ENCODE measurements at regions not wholly inside any gene's neighbourhood (a gene's known extent, or its start where the extent isn't known, plus 50 kb on each side); places are given as distances from the start of the nearest gene placed in this dataset.

GRCh38 chr7:82521906-82522445 is 78.4 kb upstream of the CACNA2D1 start:
- TF ChIP-seq POLR2A (IDR thresholded peaks at IDR 0.05) (no peak), POLR2AphosphoS5 (IDR thresholded peaks at IDR 0.05) (no peak), EP300 (IDR thresholded peaks at IDR 0.05) (no peak)
- TF ChIP-seq, protein P1, sequence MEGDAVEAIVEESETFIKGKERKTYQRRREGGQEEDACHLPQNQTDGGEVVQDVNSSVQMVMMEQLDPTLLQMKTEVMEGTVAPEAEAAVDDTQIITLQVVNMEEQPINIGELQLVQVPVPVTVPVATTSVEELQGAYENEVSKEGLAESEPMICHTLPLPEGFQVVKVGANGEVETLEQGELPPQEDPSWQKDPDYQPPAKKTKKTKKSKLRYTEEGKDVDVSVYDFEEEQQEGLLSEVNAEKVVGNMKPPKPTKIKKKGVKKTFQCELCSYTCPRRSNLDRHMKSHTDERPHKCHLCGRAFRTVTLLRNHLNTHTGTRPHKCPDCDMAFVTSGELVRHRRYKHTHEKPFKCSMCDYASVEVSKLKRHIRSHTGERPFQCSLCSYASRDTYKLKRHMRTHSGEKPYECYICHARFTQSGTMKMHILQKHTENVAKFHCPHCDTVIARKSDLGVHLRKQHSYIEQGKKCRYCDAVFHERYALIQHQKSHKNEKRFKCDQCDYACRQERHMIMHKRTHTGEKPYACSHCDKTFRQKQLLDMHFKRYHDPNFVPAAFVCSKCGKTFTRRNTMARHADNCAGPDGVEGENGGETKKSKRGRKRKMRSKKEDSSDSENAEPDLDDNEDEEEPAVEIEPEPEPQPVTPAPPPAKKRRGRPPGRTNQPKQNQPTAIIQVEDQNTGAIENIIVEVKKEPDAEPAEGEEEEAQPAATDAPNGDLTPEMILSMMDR (IDR thresholded peaks at IDR 0.05): no peak
